Suprapubic skin (tissue), 4 donors: ENCODE measurements at regions not wholly inside any gene's neighbourhood (a gene's known extent, or its start where the extent isn't known, plus 50 kb on each side); places are given as distances from the start of the nearest gene placed in this dataset.

Experiments used
- DNase-seq, 2 donors: peaks; one replicate each; pipeline ENCODE4 v3.0.0-alpha.2; 2019; ENCODE audit warnings: low spot score in 2 of 2
- H3K27ac ChIP-seq: fragments of 200-600 bp; sonication (generic); one replicate; pipeline ENCODE4 v1.5.1; 2019
- H3K27me3 ChIP-seq: fragments of 200-600 bp; sonication (generic); one replicate; pipeline ENCODE4 v1.5.1; 2019
- H3K36me3 ChIP-seq: fragments of 200-600 bp; sonication (generic); one replicate; pipeline ENCODE4 v1.5.1; 2019
- H3K4me1 ChIP-seq: fragments of 200-600 bp; sonication (generic); one replicate; pipeline ENCODE4 v1.5.1; 2019
- H3K4me3 ChIP-seq: fragments of 200-600 bp; sonication (generic); one replicate; pipeline ENCODE4 v1.5.1; 2019; ENCODE audit warnings: mild to moderate bottlenecking
- H3K9me3 ChIP-seq: fragments of 200-600 bp; sonication (generic); one replicate; pipeline ENCODE4 v1.5.1; 2019
- EP300 ChIP-seq: sonication (generic); formaldehyde crosslinking; IDR thresholded peaks from one replicate; pipeline ENCODE4 v1.6.1; 2017; ENCODE audit warnings: antibody characterized with exemption
- POLR2A ChIP-seq, 2 donors: fragments of 450-650 bp; IDR thresholded peaks; one replicate each; pipeline ENCODE4 v1.6.1; 2017; ENCODE audit warnings: antibody characterized with exemption in 2 of 2, mild to moderate bottlenecking in 2 of 2, moderate library complexity in 2 of 2
- POLR2AphosphoS5 ChIP-seq, 3 donors: sonication (generic); formaldehyde crosslinking; IDR thresholded peaks; one replicate each; pipeline ENCODE4 v1.6.1; 2017; ENCODE audit warnings: antibody characterized with exemption in 3 of 3
- WGBS: methylation state at CpG from one replicate; pipeline ENCODE4 v1.1.5; 2018; 5-methylcytosine and 5-hydroxymethylcytosine counted together
- TF ChIP-seq, protein P1 (sequence below), 2 donors: fragments of 200-600 bp in 1 of 2; fragments of 450-650 bp in 1 of 2; sonication (generic) in 1 of 2; IDR thresholded peaks; one replicate each; pipeline ENCODE4 v1.5.1; 2016 to 2019; ENCODE audit warnings: antibody characterized with exemption in 2 of 2, mild to moderate bottlenecking in 1 of 2, moderate library complexity in 1 of 2

GRCh38 chr5:119873611-119874010, 244.3 kb downstream of the FAM170A start:
- Histone ChIP-seq H3K27me3 (no peaks in the 10 kb centered on the region), H3K36me3 (no peaks in the 10 kb centered on the region), H3K27ac (no peak overlapping the region), H3K9me3 (no peaks in the 10 kb centered on the region), H3K4me1 (no peaks in the 10 kb centered on the region), H3K4me3 (no peak overlapping the region)
- whole genome bisulfite sequencing, result 66% methylated on average over 5 of the region's 5 CpGs
- TF ChIP-seq EP300 (no peak), POLR2AphosphoS5 (IDR thresholded peaks at IDR 0.05) (no peak), POLR2A (IDR thresholded peaks at IDR 0.05) (no peak)
- TF ChIP-seq, protein P1, sequence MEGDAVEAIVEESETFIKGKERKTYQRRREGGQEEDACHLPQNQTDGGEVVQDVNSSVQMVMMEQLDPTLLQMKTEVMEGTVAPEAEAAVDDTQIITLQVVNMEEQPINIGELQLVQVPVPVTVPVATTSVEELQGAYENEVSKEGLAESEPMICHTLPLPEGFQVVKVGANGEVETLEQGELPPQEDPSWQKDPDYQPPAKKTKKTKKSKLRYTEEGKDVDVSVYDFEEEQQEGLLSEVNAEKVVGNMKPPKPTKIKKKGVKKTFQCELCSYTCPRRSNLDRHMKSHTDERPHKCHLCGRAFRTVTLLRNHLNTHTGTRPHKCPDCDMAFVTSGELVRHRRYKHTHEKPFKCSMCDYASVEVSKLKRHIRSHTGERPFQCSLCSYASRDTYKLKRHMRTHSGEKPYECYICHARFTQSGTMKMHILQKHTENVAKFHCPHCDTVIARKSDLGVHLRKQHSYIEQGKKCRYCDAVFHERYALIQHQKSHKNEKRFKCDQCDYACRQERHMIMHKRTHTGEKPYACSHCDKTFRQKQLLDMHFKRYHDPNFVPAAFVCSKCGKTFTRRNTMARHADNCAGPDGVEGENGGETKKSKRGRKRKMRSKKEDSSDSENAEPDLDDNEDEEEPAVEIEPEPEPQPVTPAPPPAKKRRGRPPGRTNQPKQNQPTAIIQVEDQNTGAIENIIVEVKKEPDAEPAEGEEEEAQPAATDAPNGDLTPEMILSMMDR (IDR thresholded peaks at IDR 0.05), result no peak
- DNase-seq, result no peak

GRCh38 chr5:119876522-119876921, 247.2 kb downstream of the FAM170A start:
- no peak for DNase-seq
- Histone ChIP-seq H3K9me3 (no peaks in the 10 kb centered on the region), H3K27me3 (no peaks in the 10 kb centered on the region), H3K4me1 (no peaks in the 10 kb centered on the region), H3K4me3 (no peak overlapping the region), H3K36me3 (no peaks in the 10 kb centered on the region), H3K27ac (no peak overlapping the region)
- TF ChIP-seq, protein P1 (IDR thresholded peaks at IDR 0.05), result no peak
- no peak for TF ChIP-seq POLR2AphosphoS5 (IDR thresholded peaks at IDR 0.05)

GRCh38 chr5:119878712-119879111, 249.4 kb downstream of the FAM170A start:
- H3K4me1 ChIP-seq, result no peaks in the 10 kb centered on the region
- no peak overlapping the region for H3K27ac ChIP-seq
- TF ChIP-seq POLR2AphosphoS5 (IDR thresholded peaks at IDR 0.05) (no peak), EP300 (no peak), POLR2A (IDR thresholded peaks at IDR 0.05) (no peak)
- TF ChIP-seq, protein P1 (IDR thresholded peaks at IDR 0.05), result no peak
- no peaks in the 10 kb centered on the region for H3K36me3 ChIP-seq
- H3K4me3 ChIP-seq, result no peak overlapping the region
- DNase-seq, result no peak
- H3K27me3 ChIP-seq, result no peaks in the 10 kb centered on the region
- WGBS, result 60% methylated on average over 2 of the region's 2 CpGs
- no peaks in the 10 kb centered on the region for H3K9me3 ChIP-seq

DNA sequence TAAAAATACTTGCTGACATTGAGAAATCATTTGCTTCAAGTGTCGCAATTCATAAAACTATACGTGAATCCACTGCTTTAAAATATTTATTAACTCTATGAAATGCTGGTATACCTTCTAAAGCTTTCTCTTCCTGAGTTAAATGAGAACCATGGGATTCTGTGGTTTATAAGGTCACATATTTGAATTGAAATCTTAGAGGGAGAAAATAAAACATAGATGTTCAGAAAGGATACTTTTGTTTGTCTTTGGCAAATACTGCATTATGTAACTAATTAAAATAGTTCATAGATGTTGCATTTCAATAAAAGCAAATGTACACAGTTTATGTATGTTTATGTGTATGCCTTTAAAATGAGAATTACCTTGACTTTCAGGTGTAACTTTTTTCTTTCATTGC, 250.1 kb downstream of the FAM170A start:
- H3K4me1 ChIP-seq, result no peaks in the 10 kb centered on the region
- TF ChIP-seq, protein P1 (IDR thresholded peaks at IDR 0.05), result no peak
- TF ChIP-seq POLR2A (IDR thresholded peaks at IDR 0.05) (no peak), POLR2AphosphoS5 (IDR thresholded peaks at IDR 0.05) (no peak), EP300 (no peak)
- 63% methylated on average over 2 of the region's 2 CpGs for WGBS

GRCh38 chr5:119895066-119895465, 265.7 kb downstream of the FAM170A start:
- Histone ChIP-seq H3K36me3 (no peaks in the 10 kb centered on the region), H3K27me3 (no peaks in the 10 kb centered on the region), H3K4me1 (no peaks in the 10 kb centered on the region), H3K27ac (no peak overlapping the region), H3K4me3 (no peak overlapping the region), H3K9me3 (no peaks in the 10 kb centered on the region)
- 94% methylated on average over 2 of the region's 2 CpGs for WGBS
- no peak for DNase-seq
- TF ChIP-seq EP300 (no peak), POLR2AphosphoS5 (IDR thresholded peaks at IDR 0.05) (no peak)
- TF ChIP-seq, protein P1 (IDR thresholded peaks at IDR 0.05), result no peak

More for the DNA sequence above, 250.1 kb downstream of the FAM170A start:
- Histone ChIP-seq H3K36me3 (no peaks in the 10 kb centered on the region), H3K9me3 (no peaks in the 10 kb centered on the region), H3K27me3 (no peaks in the 10 kb centered on the region), H3K4me3 (no peak overlapping the region), H3K27ac (no peak overlapping the region)
- DNase-seq, result no peak
